CD14-positive monocyte (primary cell): ENCODE measurements at regions not wholly inside any gene's neighbourhood (a gene's known extent, or its start where the extent isn't known, plus 50 kb on each side); places are given as distances from the start of the nearest gene placed in this dataset.
"Not testable (repeated sequence)": the region's sequence is repeated elsewhere in the genome, so short reads cannot be mapped to it uniquely, and the experiment has no call there.

Source experiments
- DNase-seq, 3 donors: peaks; one replicate each; pipeline ENCODE4 v3.0.0-alpha.2; 2011 to 2022
- H2AFZ ChIP-seq: 2 replicates; pipeline ENCODE4 v1.6.0; 2012; ENCODE audit warnings: mild to moderate bottlenecking, low read depth, low read length, inconsistent platforms; ENCODE audit not compliant: insufficient read depth, poor library complexity, severe bottlenecking
- H3K27ac ChIP-seq, 2 donors: 1 replicate in 1 of 2; 2 replicates in 1 of 2; pipeline ENCODE4 v1.5.1; 2012 to 2013; ENCODE audit warnings: low read length in 2 of 2, control low read depth in 1 of 2, inconsistent platforms in 1 of 2, low read depth in 1 of 2, mild to moderate bottlenecking in 1 of 2
- H3K27me3 ChIP-seq, 2 donors: one replicate each; pipeline versions ENCODE4 v1.6.0 to v1.6.1; 2011 to 2013; ENCODE audit warnings: low read length in 2 of 2; ENCODE audit not compliant: control insufficient read depth in 2 of 2, insufficient read depth in 2 of 2
- H3K36me3 ChIP-seq, 2 donors: replicated peaks in 1 of 2; 1 replicate in 1 of 2; 2 replicates in 1 of 2; pipeline versions ENCODE4 v1.5.1 to v1.6.1; 2012 to 2013; ENCODE audit warnings: low read length in 2 of 2, control low read depth in 1 of 2, inconsistent platforms in 1 of 2, mild to moderate bottlenecking in 1 of 2; ENCODE audit not compliant: insufficient read depth in 2 of 2, control insufficient read depth in 1 of 2
- H3K4me1 ChIP-seq, 2 donors: 1 replicate in 1 of 2; 2 replicates in 1 of 2; pipeline versions ENCODE4 v1.5.1 to v1.6.1; 2012 to 2013; ENCODE audit warnings: low read length in 2 of 2, control low read depth in 1 of 2, inconsistent platforms in 1 of 2, mild to moderate bottlenecking in 1 of 2, moderate library complexity in 1 of 2; ENCODE audit not compliant: insufficient read depth in 2 of 2, control insufficient read depth in 1 of 2
- H3K4me2 ChIP-seq: replicated peaks from 2 replicates; pipeline ENCODE3; 2012; ENCODE audit warnings: low read length, moderate library complexity, mild to moderate bottlenecking; ENCODE audit not compliant: poor library complexity, severe bottlenecking; ENCODE audit errors: extremely low read depth
- H3K4me3 ChIP-seq, 3 experiments: fragments of 200-600 bp in 1 of 3; sonication (generic) in 1 of 3; replicated peaks in 1 of 3; 1 replicate in 2 of 3; 2 replicates in 1 of 3; pipeline ENCODE4 v1.5.1; 2011 to 2013; ENCODE audit warnings: low read length in 3 of 3, mild to moderate bottlenecking in 3 of 3, control low read depth in 2 of 3, low read depth in 2 of 3, inconsistent platforms in 1 of 3, moderate library complexity in 1 of 3
- H3K79me2 ChIP-seq: 2 replicates; pipeline ENCODE4 v1.6.0; 2012; ENCODE audit warnings: mild to moderate bottlenecking, control low read depth, inconsistent platforms, low read length, moderate library complexity; ENCODE audit not compliant: insufficient read depth
- H3K9ac ChIP-seq: 2 replicates; pipeline ENCODE4 v1.6.0; 2017; ENCODE audit warnings: low read length, mild to moderate bottlenecking; ENCODE audit not compliant: insufficient read depth, poor library complexity, severe bottlenecking
- H3K9me3 ChIP-seq, 2 donors: replicated peaks in 1 of 2; 1 replicate in 1 of 2; 2 replicates in 1 of 2; pipeline versions ENCODE4 v1.5.1 to v1.6.1; 2012 to 2013; ENCODE audit warnings: low read length in 2 of 2, control low read depth in 1 of 2; ENCODE audit not compliant: control insufficient read depth in 1 of 2, insufficient read depth in 1 of 2
- H4K20me1 ChIP-seq: 2 replicates; pipeline ENCODE4 v1.6.0; 2012; ENCODE audit warnings: mild to moderate bottlenecking, low read length, control low read depth, moderate library complexity; ENCODE audit not compliant: insufficient read depth
- H3K27ac Mint-ChIP-seq, 7 donors: one replicate each; pipeline ENCODE4 v1.8.0; 2020; ENCODE audit warnings: mild to moderate bottlenecking in 7 of 7, mixed read lengths in 7 of 7, moderate library complexity in 6 of 7, inconsistent platforms in 2 of 7
- H3K27me3 Mint-ChIP-seq, 3 donors: one replicate each; pipeline ENCODE4 v1.8.0; 2021 to 2022; ENCODE audit warnings: low read depth in 3 of 3, mild to moderate bottlenecking in 3 of 3, mixed read lengths in 3 of 3, moderate library complexity in 3 of 3, inconsistent platforms in 1 of 3
- H3K36me3 Mint-ChIP-seq, 2 donors: one replicate each; pipeline ENCODE4 v1.8.0; 2020; ENCODE audit warnings: mixed read lengths in 2 of 2, inconsistent platforms in 1 of 2, mild to moderate bottlenecking in 1 of 2
- H3K4me1 Mint-ChIP-seq: one replicate; pipeline ENCODE4 v1.8.0; 2020; ENCODE audit warnings: mild to moderate bottlenecking, mixed read lengths
- H3K4me3 Mint-ChIP-seq, 2 donors: one replicate each; pipeline ENCODE4 v1.8.0; 2020; ENCODE audit warnings: mild to moderate bottlenecking in 2 of 2, mixed read lengths in 2 of 2, moderate library complexity in 1 of 2
- H3K9me3 Mint-ChIP-seq, 7 donors: one replicate each; pipeline ENCODE4 v1.8.0; 2020 to 2022; ENCODE audit warnings: mixed read lengths in 7 of 7, mild to moderate bottlenecking in 6 of 7, moderate library complexity in 6 of 7, inconsistent platforms in 2 of 7
- CTCF ChIP-seq: fragments of 200-600 bp; IDR thresholded peaks from one replicate; pipeline ENCODE4 v1.8.0; 2022; ENCODE audit warnings: antibody characterized with exemption, mild to moderate bottlenecking
- WGBS: methylation state at CpG from one replicate; pipeline ENCODE4 v1.1.5; 2013; ENCODE audit warnings: missing lambda C conversion rate; ENCODE audit not compliant: insufficient coverage; 5-methylcytosine and 5-hydroxymethylcytosine counted together
- intact Hi-C, 2 donors: fragments of 100-400 bp; cut with micrococcal nuclease; formaldehyde crosslinking; loops; one replicate each; pipeline versions ENCODE4 v1.15.0 to v1.15.1; 2023

GRCh38 chr6:126891158-126891557 is 227.3 kb upstream of the RSPO3 start:
- Histone ChIP-seq H3K4me1 (no peaks in the 10 kb centered on the region), H3K4me2 (no peak overlapping the region), H3K79me2 (no peaks in the 10 kb centered on the region), H3K27ac (no peak overlapping the region), H3K9me3 (peaks cover 6 to 11% of the 10 kb centered on the region in 2 donors), H4K20me1 (no peaks in the 10 kb centered on the region), H3K4me3 (no peak overlapping the region), H3K27me3 (no peaks in the 10 kb centered on the region), H2AFZ (no peak overlapping the region), H3K36me3 (no peaks in the 10 kb centered on the region), H3K9ac (no peak overlapping the region)
- H3K27me3 Mint-ChIP-seq: peaks cover 0 to 2% (median 0%) of the 10 kb centered on the region in 3 donors
- WGBS: no CpG with 5 or more reads among the region's 1 CpG
- no peaks in the 10 kb centered on the region for H3K4me1 Mint-ChIP-seq
- peaks cover 4 to 17% (median 9%) of the 10 kb centered on the region in 7 donors for H3K9me3 Mint-ChIP-seq
- intact Hi-C loops: no loop called here
- H3K36me3 Mint-ChIP-seq: no peaks in the 10 kb centered on the region
- TF ChIP-seq CTCF: no peak
- no peak overlapping the region for H3K27ac Mint-ChIP-seq
- no peak for DNase-seq
- no peak overlapping the region for H3K4me3 Mint-ChIP-seq

GRCh38 chr6:126892869-126893268 is 225.6 kb upstream of the RSPO3 start:
- H3K27me3 Mint-ChIP-seq, H3K27me3 ChIP-seq, H2AFZ ChIP-seq, H3K79me2 ChIP-seq, H3K4me1 Mint-ChIP-seq, H3K4me2 ChIP-seq, H3K27ac Mint-ChIP-seq, H3K27ac ChIP-seq, DNase-seq, H3K4me1 ChIP-seq, H3K4me3 Mint-ChIP-seq, H3K36me3 Mint-ChIP-seq, intact Hi-C loops, H3K9ac ChIP-seq, H4K20me1 ChIP-seq, H3K4me3 ChIP-seq, H3K36me3 ChIP-seq: not testable (repeated sequence)
- peaks cover 4 to 17% (median 9%) of the 10 kb centered on the region in 7 donors for H3K9me3 Mint-ChIP-seq
- WGBS: 85% methylated on average over 5 of the region's 5 CpGs
- peaks cover 6 to 11% of the 10 kb centered on the region in 2 donors for H3K9me3 ChIP-seq
